ENCODE measurements at regions not wholly inside any gene's neighbourhood (a gene's known extent, or its start where the extent isn't known, plus 50 kb on each side); places are given as distances from the start of the nearest gene placed in this dataset.

- H3K36me3 ChIP-seq (ENCODE audit: control insufficient read depth in 2 of 2, insufficient read depth in 1 of 2, low read length in 2 of 2): no peaks in the 10 kb centered on the region
- ChIA-PET CTCF (no interaction called here), POLR2A (no interaction called here)
- no peak overlapping the region for H3K27ac ChIP-seq (ENCODE audit: extremely low read depth, low read depth, low read length)
- TF ChIP-seq KLF9 (tag by site-specific recombination; IDR thresholded peaks at IDR 0.05; ENCODE audit: low read depth) (no peak), HOXD13 (CRISPR knock-in tag; IDR thresholded peaks at IDR 0.05; ENCODE audit: borderline replicate concordance) (no peak), ZNF768 (tag by site-specific recombination; IDR thresholded peaks at IDR 0.05) (no peak), ZNF610 (tag by site-specific recombination; IDR thresholded peaks at IDR 0.05; ENCODE audit: borderline replicate concordance) (no peak)
- H3K4me3 ChIP-seq (ENCODE audit: low read depth, low read length): no peak overlapping the region
- H3K4me1 ChIP-seq (ENCODE audit: control insufficient read depth, insufficient read depth, low read length): no peaks in the 10 kb centered on the region
- no peaks in the 10 kb centered on the region for H3K9me3 ChIP-seq (ENCODE audit: control insufficient read depth, insufficient read depth, low read depth, low read length)
Observed at GRCh38 chr3:21357241-21357640, 393.8 kb downstream of the ZNF385D start.

GRCh38 chr3:21356402-21356801, 394.6 kb downstream of the ZNF385D start:
- POLR2A ChIA-PET: no interaction called here
- Histone ChIP-seq H3K27ac (ENCODE audit: extremely low read depth, low read depth, low read length) (no peak overlapping the region), H3K4me1 (ENCODE audit: control insufficient read depth, insufficient read depth, low read length) (no peaks in the 10 kb centered on the region), H3K36me3 (ENCODE audit: control insufficient read depth in 2 of 2, insufficient read depth in 1 of 2, low read length in 2 of 2) (no peaks in the 10 kb centered on the region), H3K9me3 (ENCODE audit: control insufficient read depth, insufficient read depth, low read depth, low read length) (no peaks in the 10 kb centered on the region), H3K4me3 (ENCODE audit: low read depth, low read length) (no peak overlapping the region)
- TF ChIP-seq ZNF433 (tag by site-specific recombination; IDR thresholded peaks at IDR 0.05; ENCODE audit: low read depth): no peak
- TF ChIP-seq, protein P1, sequence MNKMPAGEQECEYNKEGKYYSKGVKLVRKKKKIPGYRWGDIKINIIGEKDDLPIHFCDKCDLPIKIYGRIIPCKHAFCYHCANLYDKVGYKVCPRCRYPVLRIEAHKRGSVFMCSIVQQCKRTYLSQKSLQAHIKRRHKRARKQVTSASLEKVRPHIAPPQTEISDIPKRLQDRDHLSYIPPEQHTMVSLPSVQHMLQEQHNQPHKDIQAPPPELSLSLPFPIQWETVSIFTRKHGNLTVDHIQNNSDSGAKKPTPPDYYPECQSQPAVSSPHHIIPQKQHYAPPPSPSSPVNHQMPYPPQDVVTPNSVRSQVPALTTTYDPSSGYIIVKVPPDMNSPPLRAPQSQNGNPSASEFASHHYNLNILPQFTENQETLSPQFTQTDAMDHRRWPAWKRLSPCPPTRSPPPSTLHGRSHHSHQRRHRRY (tag by site-specific recombination; IDR thresholded peaks at IDR 0.05): no peak
- no peak for TF ChIP-seq ZNF175 (tag by site-specific recombination; IDR thresholded peaks at IDR 0.05)
- TF ChIP-seq ZNF623 (tag by site-specific recombination; IDR thresholded peaks at IDR 0.05): no peak
- no peak for TF ChIP-seq ZNF274 (IDR thresholded peaks at IDR 0.05; ENCODE audit: low read length)
- TF ChIP-seq ZNF274 (tag by site-specific recombination; IDR thresholded peaks at IDR 0.05; ENCODE audit: borderline replicate concordance): no peak
- no peak for TF ChIP-seq YY1 (tag by site-specific recombination; IDR thresholded peaks at IDR 0.05)
- CTCF ChIA-PET: no interaction called here

DNA sequence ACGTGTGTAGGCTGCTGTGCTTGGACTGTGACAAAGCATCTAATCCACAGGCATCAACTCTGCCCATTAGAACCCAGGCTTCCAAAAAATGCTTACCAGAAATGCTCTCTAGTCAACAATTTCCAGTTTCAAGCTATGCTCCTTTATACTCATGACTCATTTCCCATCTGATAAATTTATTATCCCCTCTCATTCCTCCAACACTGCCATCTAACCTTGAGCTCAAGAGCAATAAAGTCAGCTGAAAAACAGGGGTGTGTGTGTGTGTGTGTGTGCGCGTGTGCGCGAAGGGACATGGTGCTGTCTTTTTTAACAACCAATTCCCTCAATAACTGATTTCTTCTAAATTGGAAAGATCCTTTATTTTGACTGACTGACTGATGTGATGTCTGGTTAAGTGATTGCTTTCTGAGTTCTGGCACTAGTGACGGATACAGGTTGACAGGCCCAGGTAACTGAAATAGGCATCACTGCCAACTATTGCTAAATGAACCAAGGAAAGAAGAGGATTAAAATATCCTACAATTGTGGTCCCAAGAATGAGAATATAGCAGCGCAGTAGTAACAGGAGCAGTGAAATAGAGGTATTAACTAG, 405.5 kb downstream of the ZNF385D start:
- no peaks in the 10 kb centered on the region for H3K36me3 ChIP-seq (ENCODE audit: control insufficient read depth in 2 of 2, insufficient read depth in 1 of 2, low read length in 2 of 2)
- no peak overlapping the region for H3K4me3 ChIP-seq (ENCODE audit: low read depth, low read length)
- no peaks in the 10 kb centered on the region for H3K9me3 ChIP-seq (ENCODE audit: control insufficient read depth, insufficient read depth, low read depth, low read length)
- no peaks in the 10 kb centered on the region for H3K4me1 ChIP-seq (ENCODE audit: control insufficient read depth, insufficient read depth, low read length)
- ChIA-PET POLR2A (no interaction called here), CTCF (no interaction called here)
- TF ChIP-seq ZNF239 (tag by site-specific recombination; IDR thresholded peaks at IDR 0.05) (no peak), ZNF223 (tag by site-specific recombination; IDR thresholded peaks at IDR 0.05) (no peak), ZNF785 (tag by site-specific recombination; IDR thresholded peaks at IDR 0.05) (no peak), ZBTB49 (tag by site-specific recombination; IDR thresholded peaks at IDR 0.05; ENCODE audit: low read depth) (no peak)
- TF ChIP-seq, protein P2, sequence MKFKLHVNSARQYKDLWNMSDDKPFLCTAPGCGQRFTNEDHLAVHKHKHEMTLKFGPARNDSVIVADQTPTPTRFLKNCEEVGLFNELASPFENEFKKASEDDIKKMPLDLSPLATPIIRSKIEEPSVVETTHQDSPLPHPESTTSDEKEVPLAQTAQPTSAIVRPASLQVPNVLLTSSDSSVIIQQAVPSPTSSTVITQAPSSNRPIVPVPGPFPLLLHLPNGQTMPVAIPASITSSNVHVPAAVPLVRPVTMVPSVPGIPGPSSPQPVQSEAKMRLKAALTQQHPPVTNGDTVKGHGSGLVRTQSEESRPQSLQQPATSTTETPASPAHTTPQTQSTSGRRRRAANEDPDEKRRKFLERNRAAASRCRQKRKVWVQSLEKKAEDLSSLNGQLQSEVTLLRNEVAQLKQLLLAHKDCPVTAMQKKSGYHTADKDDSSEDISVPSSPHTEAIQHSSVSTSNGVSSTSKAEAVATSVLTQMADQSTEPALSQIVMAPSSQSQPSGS (tag by site-specific recombination; IDR thresholded peaks at IDR 0.05; ENCODE audit: low read depth): no peak
- no peak overlapping the region for H3K27ac ChIP-seq (ENCODE audit: extremely low read depth, low read depth, low read length)
